ENCODE measurements at regions not wholly inside any gene's neighbourhood (a gene's known extent, or its start where the extent isn't known, plus 50 kb on each side); places are given as distances from the start of the nearest gene placed in this dataset.
"Not testable (repeated sequence)": the region's sequence is repeated elsewhere in the genome, so short reads cannot be mapped to it uniquely, and the experiment has no call there.

DNA sequence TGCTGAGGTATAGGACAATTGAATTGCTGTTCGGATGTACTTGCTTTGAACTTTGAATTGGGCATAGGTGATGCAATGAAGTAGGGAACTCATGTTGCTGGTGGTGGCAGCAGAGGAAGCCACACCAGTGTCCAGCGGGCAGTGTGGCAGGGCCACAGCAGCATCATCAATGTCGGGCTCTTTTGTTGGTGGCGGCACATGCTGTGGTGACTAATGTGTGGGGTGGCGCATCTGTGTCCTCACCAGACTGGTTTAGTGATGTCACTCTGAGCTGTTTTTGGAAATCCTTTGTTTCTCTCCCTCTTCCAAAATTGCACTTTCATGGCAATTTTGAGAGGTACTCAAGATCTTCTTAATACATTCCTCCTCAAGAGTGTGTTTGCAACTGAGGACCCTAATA lies 187.6 kb downstream of the ETNK1 start:
- H3K9me2 ChIP-seq (ENCODE audit: insufficient read depth, low read length), result no peaks in the 10 kb centered on the region
- ChIA-PET CTCF (ENCODE audit: unreplicated experiment) (no interaction called here), POLR2A (interaction anchor here (0.6 kb wide), 1 partner anchor 161 kb away, joined by 3 read pairs; no protein-coding TSS in a partner anchor)
- no peaks in the 10 kb centered on the region for H3K4me1 ChIP-seq (ENCODE audit: insufficient read depth, low read length, poor library complexity, severe bottlenecking)
- H4K20me1 ChIP-seq (ENCODE audit: insufficient read depth, low read length), result no peaks in the 10 kb centered on the region
- H3K4me2 ChIP-seq (ENCODE audit: low read length), result no peak overlapping the region
- no peak for DNase-seq (ENCODE audit: low spot score)
- TF ChIP-seq EZH2phosphoT487 (IDR thresholded peaks at IDR 0.05; ENCODE audit: borderline replicate concordance, low read depth, low read length), result no peak
- TF ChIP-seq, protein P1, sequence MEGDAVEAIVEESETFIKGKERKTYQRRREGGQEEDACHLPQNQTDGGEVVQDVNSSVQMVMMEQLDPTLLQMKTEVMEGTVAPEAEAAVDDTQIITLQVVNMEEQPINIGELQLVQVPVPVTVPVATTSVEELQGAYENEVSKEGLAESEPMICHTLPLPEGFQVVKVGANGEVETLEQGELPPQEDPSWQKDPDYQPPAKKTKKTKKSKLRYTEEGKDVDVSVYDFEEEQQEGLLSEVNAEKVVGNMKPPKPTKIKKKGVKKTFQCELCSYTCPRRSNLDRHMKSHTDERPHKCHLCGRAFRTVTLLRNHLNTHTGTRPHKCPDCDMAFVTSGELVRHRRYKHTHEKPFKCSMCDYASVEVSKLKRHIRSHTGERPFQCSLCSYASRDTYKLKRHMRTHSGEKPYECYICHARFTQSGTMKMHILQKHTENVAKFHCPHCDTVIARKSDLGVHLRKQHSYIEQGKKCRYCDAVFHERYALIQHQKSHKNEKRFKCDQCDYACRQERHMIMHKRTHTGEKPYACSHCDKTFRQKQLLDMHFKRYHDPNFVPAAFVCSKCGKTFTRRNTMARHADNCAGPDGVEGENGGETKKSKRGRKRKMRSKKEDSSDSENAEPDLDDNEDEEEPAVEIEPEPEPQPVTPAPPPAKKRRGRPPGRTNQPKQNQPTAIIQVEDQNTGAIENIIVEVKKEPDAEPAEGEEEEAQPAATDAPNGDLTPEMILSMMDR (conservative IDR thresholded peaks at IDR 0.05; ENCODE audit: low read length), result no peak
- H3K27ac ChIP-seq (ENCODE audit: low read depth, low read length, poor library complexity, severe bottlenecking), result no peak overlapping the region
- H3K79me2 ChIP-seq (ENCODE audit: insufficient read depth, low read depth, low read length), result no peaks in the 10 kb centered on the region
- H3K9me3 ChIP-seq (ENCODE audit: low read length), result no peaks in the 10 kb centered on the region
- intact Hi-C loops (cut with micrococcal nuclease; ENCODE audit: unreplicated experiment), result no loop called here
- no peaks in the 10 kb centered on the region for H3K36me3 ChIP-seq (ENCODE audit: insufficient read depth, low read length)
- no peak overlapping the region for H2AFZ ChIP-seq (ENCODE audit: low read length)
- BruUV-seq (replicated peaks), result no TSS peak
- no peak overlapping the region for H3K4me3 ChIP-seq (ENCODE audit: low read depth, low read length, poor library complexity, severe bottlenecking)

DNA sequence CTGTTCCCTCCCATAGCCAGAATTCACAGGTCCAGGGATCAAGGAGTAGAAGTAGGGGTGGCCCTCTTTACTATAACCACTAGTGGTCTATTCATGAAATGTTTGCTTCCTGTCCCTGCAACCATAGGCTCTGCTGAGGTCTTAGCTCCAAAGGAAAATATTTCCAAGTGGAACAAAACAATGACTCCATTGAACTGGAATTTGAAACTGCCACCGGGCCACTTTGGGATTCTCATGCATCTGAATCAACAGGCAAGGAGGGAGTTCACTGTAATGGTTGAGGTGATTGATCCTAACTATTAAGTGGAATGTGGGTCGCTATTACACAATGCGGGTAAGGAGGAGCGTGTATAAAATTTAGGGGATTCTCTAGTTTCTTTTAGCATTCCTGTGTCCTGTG lies 197.0 kb downstream of the ETNK1 start:
- ChIA-PET CTCF (ENCODE audit: unreplicated experiment) (no interaction called here), POLR2A (no interaction called here)
- Histone ChIP-seq H3K79me2 (ENCODE audit: insufficient read depth, low read depth, low read length) (no peaks in the 10 kb centered on the region), H3K4me2 (ENCODE audit: low read length) (no peak overlapping the region), H4K20me1 (ENCODE audit: insufficient read depth, low read length) (no peaks in the 10 kb centered on the region), H3K4me3 (ENCODE audit: low read depth, low read length, poor library complexity, severe bottlenecking) (no peak overlapping the region), H2AFZ (ENCODE audit: low read length) (no peak overlapping the region), H3K4me1 (ENCODE audit: insufficient read depth, low read length, poor library complexity, severe bottlenecking) (no peaks in the 10 kb centered on the region), H3K36me3 (ENCODE audit: insufficient read depth, low read length) (no peaks in the 10 kb centered on the region), H3K9me3 (ENCODE audit: low read length) (no peaks in the 10 kb centered on the region), H3K27ac (ENCODE audit: low read depth, low read length, poor library complexity, severe bottlenecking) (no peak overlapping the region), H3K9me2 (ENCODE audit: insufficient read depth, low read length) (no peaks in the 10 kb centered on the region)
- intact Hi-C loops (cut with micrococcal nuclease; ENCODE audit: unreplicated experiment), result no loop called here
- no peak for DNase-seq (ENCODE audit: low spot score)
- BruUV-seq (replicated peaks), result no TSS peak
- TF ChIP-seq, protein P1 (conservative IDR thresholded peaks at IDR 0.05; ENCODE audit: low read length), result no peak
- no peak for TF ChIP-seq EZH2phosphoT487 (IDR thresholded peaks at IDR 0.05; ENCODE audit: borderline replicate concordance, low read depth, low read length)

DNA sequence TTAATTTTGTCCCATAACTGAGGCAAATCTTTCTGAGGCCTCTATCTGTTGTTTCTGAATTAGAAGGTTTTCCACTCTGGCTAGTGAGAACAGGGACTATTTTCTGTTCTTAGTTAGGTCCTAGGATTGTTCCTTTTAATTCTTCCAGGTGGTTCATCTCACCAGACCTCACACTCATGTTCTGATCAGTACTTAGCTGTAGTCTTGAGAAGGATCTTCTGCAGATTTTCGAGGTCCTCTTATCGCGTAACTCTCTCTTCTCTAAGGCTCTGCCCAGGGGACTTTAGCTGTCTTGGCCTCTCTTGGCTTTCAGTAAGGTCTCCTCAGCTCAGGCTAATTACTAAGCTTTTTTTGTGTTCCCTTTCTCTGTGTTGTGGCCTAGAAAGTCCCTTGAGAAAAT lies 201.1 kb downstream of the ETNK1 start:
- no peak overlapping the region for H3K27ac ChIP-seq (ENCODE audit: low read depth, low read length, poor library complexity, severe bottlenecking)
- no peaks in the 10 kb centered on the region for H3K4me1 ChIP-seq (ENCODE audit: insufficient read depth, low read length, poor library complexity, severe bottlenecking)
- no peaks in the 10 kb centered on the region for H3K9me3 ChIP-seq (ENCODE audit: low read length)
- H3K36me3 ChIP-seq (ENCODE audit: insufficient read depth, low read length), result no peaks in the 10 kb centered on the region
- no peaks in the 10 kb centered on the region for H3K79me2 ChIP-seq (ENCODE audit: insufficient read depth, low read depth, low read length)
- no peaks in the 10 kb centered on the region for H4K20me1 ChIP-seq (ENCODE audit: insufficient read depth, low read length)
- no peak overlapping the region for H3K4me3 ChIP-seq (ENCODE audit: low read depth, low read length, poor library complexity, severe bottlenecking)
- no peak for TF ChIP-seq EZH2phosphoT487 (IDR thresholded peaks at IDR 0.05; ENCODE audit: borderline replicate concordance, low read depth, low read length)
- TF ChIP-seq, protein P1 (conservative IDR thresholded peaks at IDR 0.05; ENCODE audit: low read length), result no peak
- no TSS peak for BruUV-seq (replicated peaks)
- H3K9me2 ChIP-seq (ENCODE audit: insufficient read depth, low read length), result no peaks in the 10 kb centered on the region
- no peak for DNase-seq (ENCODE audit: low spot score)
- no peak overlapping the region for H2AFZ ChIP-seq (ENCODE audit: low read length)
- ChIA-PET CTCF (ENCODE audit: unreplicated experiment) (no interaction called here), POLR2A (no interaction called here)
- intact Hi-C loops (cut with micrococcal nuclease; ENCODE audit: unreplicated experiment), result no loop called here
- H3K4me2 ChIP-seq (ENCODE audit: low read length), result no peak overlapping the region

DNA sequence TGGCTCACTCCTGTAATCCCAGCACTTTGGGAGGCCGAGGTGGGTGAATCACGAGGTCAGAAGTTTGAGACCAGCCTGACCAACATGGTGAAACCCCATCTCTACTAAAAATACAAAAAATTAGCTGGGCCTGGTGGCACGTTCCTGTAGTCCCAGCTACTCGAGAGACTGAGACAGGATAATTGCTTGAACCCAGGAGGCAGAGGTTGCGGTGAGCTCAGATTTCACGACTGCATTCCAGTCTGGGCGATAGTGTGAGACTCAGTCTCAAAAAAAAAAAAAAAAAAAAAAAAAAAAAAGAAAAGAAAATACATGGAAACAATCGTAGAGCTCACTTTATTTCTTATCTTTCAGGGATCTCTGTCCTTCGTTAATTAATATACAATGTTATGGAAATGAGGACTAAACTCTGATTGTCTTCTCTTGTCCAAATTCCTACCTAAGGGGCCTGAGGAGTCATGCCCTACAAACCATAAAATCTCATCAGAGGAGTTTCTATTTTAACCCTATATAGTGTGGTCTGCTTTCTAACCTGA lies 201.5 kb downstream of the ETNK1 start:
- H3K36me3 ChIP-seq (ENCODE audit: insufficient read depth, low read length); H3K4me3 ChIP-seq (ENCODE audit: low read depth, low read length, poor library complexity, severe bottlenecking); BruUV-seq (replicated peaks); H3K79me2 ChIP-seq (ENCODE audit: insufficient read depth, low read depth, low read length); DNase-seq (ENCODE audit: low spot score); H3K9me3 ChIP-seq (ENCODE audit: low read length); H3K4me2 ChIP-seq (ENCODE audit: low read length); H3K4me1 ChIP-seq (ENCODE audit: insufficient read depth, low read length, poor library complexity, severe bottlenecking); H2AFZ ChIP-seq (ENCODE audit: low read length); H3K27ac ChIP-seq (ENCODE audit: low read depth, low read length, poor library complexity, severe bottlenecking); intact Hi-C loops (cut with micrococcal nuclease; ENCODE audit: unreplicated experiment); H3K9me2 ChIP-seq (ENCODE audit: insufficient read depth, low read length); H4K20me1 ChIP-seq (ENCODE audit: insufficient read depth, low read length); CTCF ChIA-PET (ENCODE audit: unreplicated experiment): not testable (repeated sequence)
- POLR2A ChIA-PET, result interaction anchor here (0.6 kb wide), 1 partner anchor 97 kb away, joined by 4 read pairs; no protein-coding TSS in a partner anchor
